Activated CD4-positive, alpha-beta T cell treated with anti-CD3 and anti-CD28 coated beads, Interleukin-2, amount 10 ng/mL, durations not matched to agents 24 days and 14 days (primary cell): ENCODE measurements at regions not wholly inside any gene's neighbourhood (a gene's known extent, or its start where the extent isn't known, plus 50 kb on each side); places are given as distances from the start of the nearest gene placed in this dataset.
"Not testable (repeated sequence)": the region's sequence is repeated elsewhere in the genome, so short reads cannot be mapped to it uniquely, and the experiment has no call there.

ENCODE experiments used
- DNase-seq: peaks from one replicate; pipeline ENCODE4 v3.0.0; 2022
- H3K27ac Mint-ChIP-seq: one replicate; pipeline ENCODE4 v1.8.0; 2022; ENCODE audit warnings: mild to moderate bottlenecking, mixed read lengths
- H3K27me3 Mint-ChIP-seq: one replicate; pipeline ENCODE4 v1.8.0; 2022; ENCODE audit warnings: mixed read lengths
- H3K36me3 Mint-ChIP-seq: one replicate; pipeline ENCODE4 v1.8.0; 2022; ENCODE audit warnings: low read depth, mild to moderate bottlenecking, mixed read lengths
- H3K4me1 Mint-ChIP-seq: one replicate; pipeline ENCODE4 v1.8.0; 2021; ENCODE audit warnings: mixed read lengths
- H3K4me3 Mint-ChIP-seq: one replicate; pipeline ENCODE4 v1.8.0; 2022; ENCODE audit warnings: mild to moderate bottlenecking, moderate library complexity, mixed read lengths
- H3K9me3 Mint-ChIP-seq: one replicate; pipeline ENCODE4 v1.8.0; 2021; ENCODE audit warnings: mixed read lengths
- intact Hi-C: fragments of 100-400 bp; cut with micrococcal nuclease; formaldehyde crosslinking; loops from one replicate; pipeline ENCODE4 v1.15.1; 2023

GRCh38 chr13:91057507-91057906, 290.0 kb upstream of the MIR17HG start:
- DNase-seq, H3K27me3 Mint-ChIP-seq, H3K4me3 Mint-ChIP-seq, H3K27ac Mint-ChIP-seq, H3K36me3 Mint-ChIP-seq, intact Hi-C loops, H3K9me3 Mint-ChIP-seq, H3K4me1 Mint-ChIP-seq: not testable (repeated sequence)

DNA sequence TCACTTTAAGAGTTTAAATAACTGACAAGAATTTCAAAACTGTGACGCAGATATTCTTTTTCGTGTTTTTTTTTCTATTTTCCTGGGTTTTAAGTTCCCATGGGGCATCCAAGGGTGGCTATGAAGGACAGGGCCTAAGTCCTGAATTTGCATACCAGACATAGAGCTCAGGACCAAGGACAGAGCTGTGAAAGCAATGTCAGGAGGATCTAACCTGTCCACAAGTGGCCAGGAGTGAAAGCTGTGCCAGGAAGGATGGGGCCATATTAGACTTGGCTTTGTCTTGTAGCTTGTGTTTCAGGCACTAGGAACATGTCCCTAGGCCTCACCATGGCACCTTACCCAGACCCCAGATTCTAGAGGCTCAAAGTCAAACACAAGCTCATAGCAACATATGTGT, 289.4 kb upstream of the MIR17HG start:
- Mint-ChIP-seq H3K4me3 (no peak overlapping the region), H3K27me3 (no peaks in the 10 kb centered on the region), H3K36me3 (no peaks in the 10 kb centered on the region)

DNA sequence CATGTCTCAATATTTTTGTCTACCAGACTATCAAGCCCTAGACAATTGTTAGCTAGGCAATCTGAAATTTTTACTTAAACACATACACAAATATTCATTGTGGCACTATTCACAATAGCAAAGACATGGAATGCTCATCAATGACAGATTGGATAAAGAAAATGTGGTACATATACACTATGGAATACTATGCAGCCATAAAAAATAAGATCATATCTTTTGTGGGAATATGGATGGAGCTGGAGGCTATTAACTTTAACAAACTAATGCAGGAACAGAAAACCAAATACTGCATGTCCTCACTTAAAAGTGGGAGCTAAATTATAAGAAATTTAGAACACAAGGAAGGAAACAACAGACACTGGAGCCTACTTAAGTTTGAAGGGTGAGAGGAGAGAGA, 288.6 kb upstream of the MIR17HG start:
- no peaks in the 10 kb centered on the region for H3K4me1 Mint-ChIP-seq
- intact Hi-C loops, result no loop called here
- H3K27me3 Mint-ChIP-seq, result no peaks in the 10 kb centered on the region
- H3K9me3 Mint-ChIP-seq, result peaks cover 3% of the 10 kb centered on the region
- DNase-seq, result no peak
- H3K36me3 Mint-ChIP-seq, result no peaks in the 10 kb centered on the region
- H3K27ac Mint-ChIP-seq, result no peak overlapping the region
- H3K4me3 Mint-ChIP-seq, result no peak overlapping the region

More for the DNA sequence above, 289.4 kb upstream of the MIR17HG start:
- intact Hi-C loops, result no loop called here
- H3K27ac Mint-ChIP-seq, result no peak overlapping the region
- no peaks in the 10 kb centered on the region for H3K4me1 Mint-ChIP-seq
- peaks cover 3% of the 10 kb centered on the region for H3K9me3 Mint-ChIP-seq
- DNase-seq, result no peak

- H3K9me3 Mint-ChIP-seq, result no peaks in the 10 kb centered on the region
- no peaks in the 10 kb centered on the region for H3K27me3 Mint-ChIP-seq
- no peak overlapping the region for H3K27ac Mint-ChIP-seq
- H3K4me1 Mint-ChIP-seq, result no peaks in the 10 kb centered on the region
- intact Hi-C loops, result no loop called here
- DNase-seq, result no peak
- no peak overlapping the region for H3K4me3 Mint-ChIP-seq
- no peaks in the 10 kb centered on the region for H3K36me3 Mint-ChIP-seq
Measured at GRCh38 chr13:91066745-91067144, 280.7 kb upstream of the MIR17HG start.

DNA sequence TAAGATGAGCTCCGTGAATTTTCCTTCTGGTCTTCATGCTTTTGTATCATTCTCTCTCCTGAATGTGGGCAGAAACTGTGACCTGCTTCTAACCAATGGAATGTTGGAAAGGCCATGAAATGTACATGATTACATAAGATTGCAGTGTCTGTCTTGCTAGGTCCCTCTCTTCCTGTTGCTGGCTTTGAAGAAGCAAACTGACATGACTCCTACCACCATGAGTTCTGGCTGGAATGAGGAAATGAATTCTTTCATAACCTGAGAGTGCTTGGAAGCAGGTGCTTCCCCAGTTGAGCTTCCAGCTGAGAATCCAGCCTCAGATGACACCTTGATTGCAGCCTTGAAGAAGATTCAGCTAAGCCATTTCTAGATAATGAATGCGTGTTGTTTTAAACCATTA, 275.0 kb upstream of the MIR17HG start:
- H3K4me3 Mint-ChIP-seq, result no peak overlapping the region
- no peak overlapping the region for H3K27ac Mint-ChIP-seq
- intact Hi-C loops, result no loop called here
- H3K27me3 Mint-ChIP-seq, result no peaks in the 10 kb centered on the region
- no peak for DNase-seq
- no peaks in the 10 kb centered on the region for H3K4me1 Mint-ChIP-seq
- H3K36me3 Mint-ChIP-seq, result no peaks in the 10 kb centered on the region
- H3K9me3 Mint-ChIP-seq, result no peaks in the 10 kb centered on the region

GRCh38 chr13:91074091-91074490, 273.4 kb upstream of the MIR17HG start:
- DNase-seq, result no peak
- Mint-ChIP-seq H3K9me3 (no peaks in the 10 kb centered on the region), H3K27ac (no peak overlapping the region), H3K4me3 (no peak overlapping the region), H3K4me1 (no peaks in the 10 kb centered on the region), H3K27me3 (no peaks in the 10 kb centered on the region), H3K36me3 (no peaks in the 10 kb centered on the region)
- intact Hi-C loops, result no loop called here

DNA sequence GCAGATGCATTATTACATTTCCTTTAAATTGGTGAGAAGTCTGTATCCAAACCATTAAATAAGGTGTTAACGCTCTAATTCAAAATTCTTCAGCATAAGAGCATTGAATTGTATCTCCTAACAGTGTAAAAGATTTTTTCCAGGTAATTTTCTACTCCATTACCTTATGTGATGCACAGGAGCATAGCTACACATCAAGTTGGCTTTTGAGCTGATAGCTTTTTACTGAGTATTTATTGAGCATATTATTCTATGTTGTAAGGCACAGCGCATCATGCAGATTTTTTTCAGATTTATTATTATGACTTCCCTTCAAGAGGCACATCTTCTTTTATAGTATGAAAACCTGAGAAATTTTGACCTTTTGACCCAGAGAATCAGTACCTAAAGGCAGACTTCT, 270.7 kb upstream of the MIR17HG start:
- DNase-seq, result no peak
- H3K9me3 Mint-ChIP-seq, result no peaks in the 10 kb centered on the region
- no peaks in the 10 kb centered on the region for H3K27me3 Mint-ChIP-seq
- no peak overlapping the region for H3K27ac Mint-ChIP-seq
- H3K36me3 Mint-ChIP-seq, result no peaks in the 10 kb centered on the region
- intact Hi-C loops, result no loop called here
- no peaks in the 10 kb centered on the region for H3K4me1 Mint-ChIP-seq
- no peak overlapping the region for H3K4me3 Mint-ChIP-seq

DNA sequence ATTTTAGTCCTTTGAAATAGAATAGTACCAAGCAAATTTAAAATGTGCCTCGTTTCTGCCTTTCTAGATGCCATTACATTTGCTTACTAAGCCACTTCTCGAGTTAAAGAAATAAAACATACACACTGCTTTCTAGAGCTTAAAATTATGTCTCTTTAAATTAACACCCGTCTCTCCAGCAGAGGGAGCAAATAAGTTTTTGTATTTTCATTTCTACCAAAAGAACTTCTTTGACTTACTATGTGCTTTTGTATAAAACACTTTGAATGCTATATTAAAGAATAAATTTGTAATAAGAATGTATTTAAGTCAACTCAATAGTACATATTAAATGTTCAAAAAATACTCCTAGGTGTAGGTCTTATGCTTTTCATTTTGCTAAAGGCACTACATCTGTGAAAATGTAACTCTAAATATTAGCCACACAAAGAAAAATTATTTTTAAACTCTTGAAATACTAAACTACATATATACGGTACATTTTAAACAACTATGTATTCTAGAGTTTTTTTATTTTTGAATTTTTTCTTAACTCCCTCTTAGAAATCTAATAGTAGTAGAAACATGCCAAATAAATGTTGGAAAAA, 269.3 kb upstream of the MIR17HG start:
- no peak for DNase-seq
- intact Hi-C loops, result no loop called here
- Mint-ChIP-seq H3K9me3 (no peaks in the 10 kb centered on the region), H3K4me1 (no peaks in the 10 kb centered on the region), H3K4me3 (no peak overlapping the region), H3K27ac (no peak overlapping the region), H3K27me3 (no peaks in the 10 kb centered on the region), H3K36me3 (no peaks in the 10 kb centered on the region)

- no peak overlapping the region for H3K27ac Mint-ChIP-seq
- intact Hi-C loops, result no loop called here
- H3K36me3 Mint-ChIP-seq, result no peaks in the 10 kb centered on the region
- no peak for DNase-seq
- no peak overlapping the region for H3K4me3 Mint-ChIP-seq
- no peaks in the 10 kb centered on the region for H3K9me3 Mint-ChIP-seq
- no peaks in the 10 kb centered on the region for H3K4me1 Mint-ChIP-seq
- H3K27me3 Mint-ChIP-seq, result no peaks in the 10 kb centered on the region
Measured at GRCh38 chr13:91079176-91079575, 268.3 kb upstream of the MIR17HG start.

GRCh38 chr13:91085127-91085526, 262.4 kb upstream of the MIR17HG start:
- Mint-ChIP-seq H3K36me3 (no peaks in the 10 kb centered on the region), H3K27ac (no peak overlapping the region), H3K4me1 (no peaks in the 10 kb centered on the region), H3K4me3 (no peak overlapping the region), H3K27me3 (no peaks in the 10 kb centered on the region), H3K9me3 (no peaks in the 10 kb centered on the region)
- DNase-seq, result no peak
- intact Hi-C loops, result no loop called here

DNA sequence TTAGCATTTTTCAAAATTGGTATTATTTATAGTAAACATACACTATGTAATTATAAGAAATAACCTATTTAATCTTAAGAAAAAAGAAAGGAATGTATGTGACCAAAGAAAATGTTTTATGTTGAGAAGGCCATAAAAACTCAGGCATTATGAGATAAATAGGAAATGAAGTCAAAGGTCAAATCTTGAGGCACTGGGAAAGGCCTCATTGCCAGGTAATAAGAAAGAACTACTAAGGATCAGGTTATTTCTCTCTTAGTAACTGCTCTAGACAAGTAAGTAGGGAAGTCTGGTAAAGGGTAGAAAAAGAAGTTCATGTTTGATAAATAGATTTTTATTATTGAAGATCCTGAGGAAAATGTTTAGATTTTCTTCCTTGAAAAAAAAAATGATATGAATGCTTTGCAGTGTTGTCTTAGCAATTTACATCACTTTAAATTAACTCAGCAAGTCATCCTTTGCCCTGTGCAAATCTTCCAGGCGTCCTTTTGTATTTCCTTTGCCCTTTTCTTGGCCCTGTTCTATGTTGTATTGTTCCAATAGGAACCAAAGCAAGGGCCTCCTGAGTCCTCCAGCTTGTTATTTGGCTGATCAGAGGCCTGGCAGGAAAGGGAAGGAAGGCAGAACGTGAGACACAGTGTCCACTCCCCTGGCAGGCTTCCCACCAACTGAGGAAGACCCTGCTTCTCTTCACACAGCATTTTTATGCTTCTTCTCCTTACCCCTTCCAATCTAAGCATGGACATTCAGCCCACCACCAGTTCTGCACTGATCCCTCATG, 260.4 kb upstream of the MIR17HG start:
- Mint-ChIP-seq H3K9me3 (no peaks in the 10 kb centered on the region), H3K27ac (no peak overlapping the region), H3K4me1 (no peaks in the 10 kb centered on the region), H3K27me3 (no peaks in the 10 kb centered on the region), H3K4me3 (no peak overlapping the region), H3K36me3 (no peaks in the 10 kb centered on the region)
- intact Hi-C loops, result no loop called here
- DNase-seq, result no peak

DNA sequence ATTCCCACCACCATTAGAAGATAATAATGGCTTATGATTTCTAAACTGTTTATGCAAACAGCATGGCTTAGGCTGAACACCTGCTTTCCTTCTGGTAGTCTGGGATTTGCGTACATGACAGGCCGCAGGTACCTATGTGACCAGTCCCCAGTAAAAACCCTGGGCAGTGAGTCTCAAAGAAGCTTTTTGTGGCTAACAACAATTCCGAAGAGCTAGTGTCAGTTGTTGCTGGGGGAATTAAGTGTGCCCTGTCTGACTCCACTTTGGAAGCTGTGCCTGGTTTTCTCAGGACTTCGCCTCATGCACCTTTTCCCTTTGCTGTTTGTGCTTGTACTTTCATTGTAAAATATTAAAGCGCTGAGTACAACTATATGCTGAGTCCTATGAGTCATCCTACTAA, 250.2 kb upstream of the MIR17HG start:
- Mint-ChIP-seq H3K27me3 (no peaks in the 10 kb centered on the region), H3K4me3 (no peak overlapping the region), H3K27ac (no peak overlapping the region), H3K36me3 (no peaks in the 10 kb centered on the region), H3K4me1 (no peaks in the 10 kb centered on the region), H3K9me3 (no peaks in the 10 kb centered on the region)
- intact Hi-C loops, result no loop called here
- DNase-seq, result no peak

DNA sequence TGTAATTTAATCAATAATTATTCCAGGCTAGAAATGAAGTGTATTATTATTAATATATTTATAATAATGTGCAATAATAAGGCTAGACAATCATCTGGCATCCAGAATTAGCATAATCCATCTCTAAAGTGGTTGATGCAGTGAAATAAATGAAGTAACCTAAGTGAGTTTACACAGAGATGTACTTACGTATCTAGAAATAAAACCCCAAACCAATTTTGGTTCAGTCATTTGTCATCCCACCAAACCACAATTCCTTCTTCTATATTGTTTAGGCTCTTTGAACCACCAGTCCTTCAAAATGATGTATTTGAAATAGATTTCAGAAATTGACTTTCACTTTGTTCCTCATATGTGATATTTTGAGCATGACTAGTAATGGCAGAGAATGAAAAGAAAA, 247.6 kb upstream of the MIR17HG start:
- DNase-seq, result no peak
- no peak overlapping the region for H3K4me3 Mint-ChIP-seq
- no peaks in the 10 kb centered on the region for H3K36me3 Mint-ChIP-seq
- no peaks in the 10 kb centered on the region for H3K27me3 Mint-ChIP-seq
- H3K27ac Mint-ChIP-seq, result no peak overlapping the region
- intact Hi-C loops, result no loop called here
- no peaks in the 10 kb centered on the region for H3K4me1 Mint-ChIP-seq
- no peaks in the 10 kb centered on the region for H3K9me3 Mint-ChIP-seq

DNA sequence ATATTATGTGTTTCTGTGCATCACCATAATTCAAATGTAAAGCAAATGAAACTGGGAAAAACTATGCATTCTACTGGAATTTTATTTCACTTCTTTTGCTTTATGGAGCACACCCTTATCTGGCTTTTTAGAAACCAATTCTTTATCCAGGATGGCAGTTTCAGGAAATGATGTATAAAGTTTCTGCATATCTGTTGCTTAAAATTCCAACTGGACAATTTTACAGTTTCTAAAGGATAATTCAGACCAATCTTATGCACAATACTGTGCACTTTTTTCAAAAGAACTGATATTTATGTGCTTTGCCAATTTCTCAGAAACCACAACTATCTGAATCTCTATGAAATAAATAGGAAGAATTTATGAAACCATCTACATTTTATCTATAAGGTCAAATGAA, 246.5 kb upstream of the MIR17HG start:
- H3K27ac Mint-ChIP-seq, result no peak overlapping the region
- DNase-seq, result no peak
- H3K36me3 Mint-ChIP-seq, result no peaks in the 10 kb centered on the region
- no peaks in the 10 kb centered on the region for H3K4me1 Mint-ChIP-seq
- H3K9me3 Mint-ChIP-seq, result no peaks in the 10 kb centered on the region
- no peak overlapping the region for H3K4me3 Mint-ChIP-seq
- no peaks in the 10 kb centered on the region for H3K27me3 Mint-ChIP-seq
- intact Hi-C loops, result no loop called here

DNA sequence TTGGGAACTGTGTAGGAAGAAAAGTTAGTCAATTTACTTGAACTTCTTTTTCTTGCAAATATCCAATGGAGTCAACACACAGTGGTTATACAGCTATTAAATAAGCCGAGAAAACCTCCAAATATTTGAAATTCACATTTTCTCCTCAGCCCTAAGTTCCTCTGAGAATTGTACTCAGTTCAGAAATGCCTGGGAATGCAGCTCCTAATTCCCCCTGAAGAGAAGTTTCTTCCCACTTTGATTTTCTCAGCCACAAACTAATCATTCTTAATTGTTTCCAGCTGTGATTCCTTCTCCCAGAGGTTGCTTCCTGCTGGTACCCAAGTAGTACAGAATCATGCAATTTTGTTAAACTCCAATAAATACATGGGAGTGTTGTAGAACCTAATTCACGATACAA, 246.1 kb upstream of the MIR17HG start:
- Mint-ChIP-seq H3K4me1 (no peaks in the 10 kb centered on the region), H3K36me3 (no peaks in the 10 kb centered on the region), H3K9me3 (no peaks in the 10 kb centered on the region), H3K27me3 (no peaks in the 10 kb centered on the region), H3K27ac (no peak overlapping the region), H3K4me3 (no peak overlapping the region)
- intact Hi-C loops, result no loop called here
- no peak for DNase-seq
